ENCODE measurements at regions not wholly inside any gene's neighbourhood (a gene's known extent, or its start where the extent isn't known, plus 50 kb on each side); places are given as distances from the start of the nearest gene placed in this dataset.

DNA sequence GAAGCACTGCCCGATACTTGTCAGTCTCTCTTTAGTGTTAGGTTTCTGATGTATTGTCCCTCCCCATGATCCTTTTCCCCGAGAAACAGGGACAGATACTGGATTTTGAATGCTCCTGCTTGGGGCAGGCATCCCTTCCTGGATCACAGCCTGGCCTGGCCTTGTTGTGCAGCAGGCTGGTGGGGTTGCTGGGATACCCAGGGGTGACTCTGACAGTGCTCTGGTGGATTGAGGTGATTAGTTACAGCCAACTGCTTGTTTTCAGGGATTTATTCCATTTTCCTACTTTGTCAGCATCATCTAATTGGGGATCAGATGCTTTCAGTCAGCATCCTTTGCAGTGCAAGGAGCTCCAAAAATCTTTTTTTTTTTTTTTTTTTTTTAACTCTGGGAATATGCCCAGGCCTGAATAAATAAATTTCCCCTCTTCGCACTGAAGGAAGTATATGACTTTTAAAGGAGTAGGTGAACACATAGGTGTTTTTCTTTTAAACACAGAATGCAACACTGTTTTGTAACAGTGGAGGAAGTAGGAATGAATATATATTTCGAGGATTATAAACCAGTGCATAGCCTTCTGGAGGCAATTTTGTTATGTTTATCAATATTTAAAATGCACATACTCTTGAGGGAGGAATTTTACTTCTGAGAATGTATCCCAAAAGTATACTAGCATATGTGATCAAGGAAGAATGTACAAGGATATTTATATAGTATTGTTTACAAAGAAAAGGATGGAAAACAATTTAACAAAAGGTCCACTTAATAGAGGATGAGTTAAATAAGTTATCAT lies 127.3 kb upstream of the ELL2 start:
- TF ChIP-seq, protein P1, sequence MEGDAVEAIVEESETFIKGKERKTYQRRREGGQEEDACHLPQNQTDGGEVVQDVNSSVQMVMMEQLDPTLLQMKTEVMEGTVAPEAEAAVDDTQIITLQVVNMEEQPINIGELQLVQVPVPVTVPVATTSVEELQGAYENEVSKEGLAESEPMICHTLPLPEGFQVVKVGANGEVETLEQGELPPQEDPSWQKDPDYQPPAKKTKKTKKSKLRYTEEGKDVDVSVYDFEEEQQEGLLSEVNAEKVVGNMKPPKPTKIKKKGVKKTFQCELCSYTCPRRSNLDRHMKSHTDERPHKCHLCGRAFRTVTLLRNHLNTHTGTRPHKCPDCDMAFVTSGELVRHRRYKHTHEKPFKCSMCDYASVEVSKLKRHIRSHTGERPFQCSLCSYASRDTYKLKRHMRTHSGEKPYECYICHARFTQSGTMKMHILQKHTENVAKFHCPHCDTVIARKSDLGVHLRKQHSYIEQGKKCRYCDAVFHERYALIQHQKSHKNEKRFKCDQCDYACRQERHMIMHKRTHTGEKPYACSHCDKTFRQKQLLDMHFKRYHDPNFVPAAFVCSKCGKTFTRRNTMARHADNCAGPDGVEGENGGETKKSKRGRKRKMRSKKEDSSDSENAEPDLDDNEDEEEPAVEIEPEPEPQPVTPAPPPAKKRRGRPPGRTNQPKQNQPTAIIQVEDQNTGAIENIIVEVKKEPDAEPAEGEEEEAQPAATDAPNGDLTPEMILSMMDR (IDR thresholded peaks at IDR 0.05), result no peak
- Mint-ChIP-seq H3K4me1 (ENCODE audit: low read depth) (peaks cover 44% of the 10 kb centered on the region), H3K27me3 (ENCODE audit: insufficient read depth) (no peaks in the 10 kb centered on the region; the same call in 1 of the 2 replicates), H3K4me3 (no peak overlapping the region), H3K27ac (no peak overlapping the region), H3K36me3 (ENCODE audit: low read depth) (no peaks in the 10 kb centered on the region), H3K9me3 (no peaks in the 10 kb centered on the region)
- no peak for DNase-seq

DNA sequence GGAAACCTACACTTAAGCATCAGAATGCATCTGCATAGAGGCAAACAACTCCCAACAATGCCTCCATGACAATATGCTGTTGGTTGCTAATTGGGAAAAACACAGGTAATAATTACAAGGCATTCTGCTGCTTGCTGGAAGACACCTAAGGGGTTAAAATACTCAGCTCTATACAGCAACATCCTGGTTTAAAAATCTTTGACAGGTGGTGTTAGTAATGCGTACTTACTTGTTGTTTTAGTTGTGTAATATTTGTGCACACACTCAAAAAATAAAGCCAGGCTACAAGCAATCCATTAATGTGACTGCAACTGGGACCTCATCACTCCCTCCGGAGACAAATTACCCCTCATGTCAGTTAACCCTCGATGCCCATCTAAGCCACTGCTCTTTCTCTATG lies 126.3 kb upstream of the ELL2 start:
- no peaks in the 10 kb centered on the region for H3K9me3 Mint-ChIP-seq
- no peak for DNase-seq
- H3K36me3 Mint-ChIP-seq (ENCODE audit: low read depth), result no peaks in the 10 kb centered on the region
- H3K4me1 Mint-ChIP-seq (ENCODE audit: low read depth), result peaks cover 44% of the 10 kb centered on the region
- H3K27ac Mint-ChIP-seq, result no peak overlapping the region
- no peaks in the 10 kb centered on the region for H3K27me3 Mint-ChIP-seq (ENCODE audit: insufficient read depth)
- no peak overlapping the region for H3K4me3 Mint-ChIP-seq
- TF ChIP-seq, protein P1 (IDR thresholded peaks at IDR 0.05), result no peak

DNA sequence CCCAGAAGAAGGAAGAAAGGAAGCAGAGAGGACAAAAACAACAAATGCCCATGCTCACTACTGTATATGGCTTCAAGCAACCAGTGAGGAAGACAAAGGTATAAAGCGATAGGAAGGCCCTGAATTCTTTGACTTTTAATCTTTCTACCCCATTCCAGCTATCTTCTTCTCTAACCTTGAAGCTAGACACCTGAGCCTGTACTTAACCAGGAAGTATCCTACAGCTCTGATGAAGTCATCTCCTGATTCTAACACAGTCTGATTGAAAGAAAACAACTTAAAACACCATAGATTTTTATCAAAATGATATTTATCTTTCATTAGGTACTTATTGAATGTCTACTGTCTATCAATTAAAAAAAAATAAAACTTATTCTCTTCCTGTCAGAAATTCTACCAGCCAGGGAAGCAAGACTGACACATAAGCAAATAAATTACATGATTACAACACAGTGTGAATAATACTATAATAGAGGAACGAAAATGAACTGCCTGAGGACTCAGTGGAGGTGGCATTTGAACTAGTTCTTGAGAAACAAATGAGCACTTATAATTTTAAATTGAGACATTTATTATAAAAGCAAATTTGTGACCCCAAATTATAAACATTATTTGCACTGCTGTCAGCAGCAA lies 123.3 kb upstream of the ELL2 start:
- peaks cover 63% of the 10 kb centered on the region for H3K4me1 Mint-ChIP-seq (ENCODE audit: low read depth)
- H3K36me3 Mint-ChIP-seq (ENCODE audit: low read depth), result peaks cover 6% of the 10 kb centered on the region
- no peaks in the 10 kb centered on the region for H3K9me3 Mint-ChIP-seq
- TF ChIP-seq, protein P1 (IDR thresholded peaks at IDR 0.05), result no peak
- H3K27ac Mint-ChIP-seq, result no peak overlapping the region
- H3K27me3 Mint-ChIP-seq (ENCODE audit: insufficient read depth), result no peaks in the 10 kb centered on the region
- no peak for DNase-seq
- H3K4me3 Mint-ChIP-seq, result no peak overlapping the region

DNA sequence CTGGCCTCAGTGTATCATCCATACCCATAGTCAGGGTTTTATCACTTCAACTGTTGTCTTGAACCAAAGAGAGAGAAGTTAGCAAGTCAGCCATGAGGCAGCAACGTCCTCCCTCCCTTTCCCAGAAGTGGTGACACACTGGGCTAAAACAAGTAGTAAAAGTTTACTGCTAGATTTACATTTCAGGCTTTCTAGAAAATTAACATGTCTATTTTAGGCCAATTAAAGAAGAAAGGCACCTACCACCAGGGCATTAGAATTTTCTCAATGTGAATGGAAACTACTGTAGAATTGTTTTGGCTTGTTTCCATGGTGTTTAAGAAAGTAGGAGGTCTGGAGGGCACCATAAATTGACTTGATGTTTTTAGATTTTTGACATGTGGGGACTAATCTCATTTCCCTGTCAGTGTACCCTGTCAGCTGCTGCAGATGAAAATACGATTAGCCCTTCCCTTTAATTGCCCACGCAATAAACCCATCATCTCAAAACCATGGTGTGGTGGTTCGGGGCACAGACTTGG lies 121.8 kb upstream of the ELL2 start:
- H3K9me3 Mint-ChIP-seq, result no peaks in the 10 kb centered on the region
- no peak for DNase-seq
- H3K4me3 Mint-ChIP-seq, result no peak overlapping the region
- TF ChIP-seq, protein P1 (IDR thresholded peaks at IDR 0.05), result no peak
- no peaks in the 10 kb centered on the region for H3K27me3 Mint-ChIP-seq (ENCODE audit: insufficient read depth)
- H3K4me1 Mint-ChIP-seq (ENCODE audit: low read depth), result peaks cover 72% of the 10 kb centered on the region
- H3K36me3 Mint-ChIP-seq (ENCODE audit: low read depth), result peaks cover 11% of the 10 kb centered on the region
- peak overlapping the region; percentile 74 for H3K27ac Mint-ChIP-seq

DNA sequence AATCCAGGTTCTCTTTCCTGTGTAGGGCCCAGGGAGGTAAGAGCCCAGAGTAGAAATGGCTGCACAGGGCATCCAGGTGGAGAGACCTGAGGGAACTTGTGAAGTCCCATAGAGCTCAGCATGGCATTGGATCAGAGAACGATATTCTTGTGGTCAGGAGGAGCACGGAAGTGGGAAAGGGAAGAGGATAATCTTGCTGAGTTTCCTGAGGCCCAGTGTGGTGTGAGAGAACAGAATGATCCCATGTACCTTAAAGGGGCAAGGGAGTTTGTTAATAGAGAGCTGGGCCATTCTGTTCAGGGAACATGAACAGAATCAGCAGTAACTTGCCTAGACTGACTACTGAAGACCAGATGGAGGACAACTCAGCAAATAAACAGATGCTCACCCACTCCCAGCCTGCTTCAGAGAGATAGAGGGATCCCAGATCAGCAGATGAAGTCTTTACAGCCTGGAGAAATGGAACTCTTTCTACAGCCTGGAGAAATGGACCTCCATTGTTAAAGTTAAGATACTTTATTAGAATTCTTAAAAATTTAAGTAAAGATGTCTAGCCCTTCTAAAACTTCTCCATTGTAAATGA lies 119.7 kb upstream of the ELL2 start:
- Mint-ChIP-seq H3K4me3 (no peak overlapping the region; the same call in 1 of the 2 replicates), H3K9me3 (no peaks in the 10 kb centered on the region), H3K27ac (peak overlapping the region; percentile 87), H3K27me3 (ENCODE audit: insufficient read depth) (no peaks in the 10 kb centered on the region; the same call in 1 of the 2 replicates), H3K36me3 (ENCODE audit: low read depth) (peaks cover 23% of the 10 kb centered on the region), H3K4me1 (ENCODE audit: low read depth) (peaks cover 82% of the 10 kb centered on the region)
- TF ChIP-seq, protein P1 (IDR thresholded peaks at IDR 0.05), result no peak
- no peak for DNase-seq

All from HFFc6 (cell line).